Esophagus muscularis mucosa (tissue), 4 donors: ENCODE measurements at regions not wholly inside any gene's neighbourhood (a gene's known extent, or its start where the extent isn't known, plus 50 kb on each side); places are given as distances from the start of the nearest gene placed in this dataset.

Source experiments
- DNase-seq: peaks from one replicate; pipeline ENCODE4 v3.0.0-alpha.2; 2017; ENCODE audit errors: extremely low spot score
- H3K27ac ChIP-seq, 4 donors: fragments of 200-600 bp; sonication (generic); replicated peaks in 1 of 4; 1 replicate in 3 of 4; 2 replicates in 1 of 4; pipeline ENCODE4 v1.5.1; 2016 to 2019; ENCODE audit warnings: mild to moderate bottlenecking in 1 of 4
- H3K27me3 ChIP-seq, 4 donors: fragments of 200-600 bp; sonication (generic); one replicate each; pipeline versions ENCODE4 v1.5.1 to v1.6.0; 2016 to 2019
- H3K36me3 ChIP-seq, 4 donors: fragments of 200-600 bp; sonication (generic); one replicate each; pipeline ENCODE4 v1.5.1; 2016 to 2019
- H3K4me1 ChIP-seq, 4 donors: fragments of 200-600 bp; sonication (generic); one replicate each; pipeline ENCODE4 v1.5.1; 2016 to 2019
- H3K4me3 ChIP-seq, 4 donors: fragments of 200-600 bp; sonication (generic); 1 replicate in 2 of 4; 2 replicates in 2 of 4; pipeline ENCODE4 v1.5.1; 2016 to 2019; ENCODE audit warnings: mild to moderate bottlenecking in 4 of 4, moderate library complexity in 1 of 4
- H3K9me3 ChIP-seq, 4 donors: fragments of 200-600 bp; sonication (generic); 1 replicate in 3 of 4; 2 replicates in 1 of 4; pipeline ENCODE4 v1.5.1; 2016 to 2019
- CTCF ChIP-seq, 3 experiments: fragments of 200-600 bp in 2 of 3; fragments of 450-650 bp in 1 of 3; sonication (generic) in 2 of 3; IDR thresholded peaks; one replicate each; pipeline ENCODE4 v1.5.1; 2017 to 2019; ENCODE audit warnings: antibody characterized with exemption in 3 of 3, mild to moderate bottlenecking in 2 of 3, moderate library complexity in 1 of 3
- EP300 ChIP-seq: sonication (generic); formaldehyde crosslinking; IDR thresholded peaks from one replicate; pipeline ENCODE4 v1.6.1; 2017; ENCODE audit warnings: antibody characterized with exemption
- POLR2A ChIP-seq: fragments of 450-650 bp; IDR thresholded peaks from one replicate; pipeline ENCODE4 v1.6.1; 2017; ENCODE audit warnings: antibody characterized with exemption, moderate library complexity, mild to moderate bottlenecking, low read depth
- POLR2AphosphoS5 ChIP-seq, 2 donors: sonication (generic); formaldehyde crosslinking; IDR thresholded peaks; one replicate each; pipeline ENCODE4 v1.6.1; 2017; ENCODE audit warnings: antibody characterized with exemption in 2 of 2
- WGBS: methylation state at CpG from one replicate; pipeline ENCODE4 v1.1.5; 2018; 5-methylcytosine and 5-hydroxymethylcytosine counted together
- intact Hi-C: fragments of 100-400 bp; cut with DNase I; formaldehyde crosslinking; loops from one replicate; pipeline ENCODE4 v1.15.1; 2023

DNA sequence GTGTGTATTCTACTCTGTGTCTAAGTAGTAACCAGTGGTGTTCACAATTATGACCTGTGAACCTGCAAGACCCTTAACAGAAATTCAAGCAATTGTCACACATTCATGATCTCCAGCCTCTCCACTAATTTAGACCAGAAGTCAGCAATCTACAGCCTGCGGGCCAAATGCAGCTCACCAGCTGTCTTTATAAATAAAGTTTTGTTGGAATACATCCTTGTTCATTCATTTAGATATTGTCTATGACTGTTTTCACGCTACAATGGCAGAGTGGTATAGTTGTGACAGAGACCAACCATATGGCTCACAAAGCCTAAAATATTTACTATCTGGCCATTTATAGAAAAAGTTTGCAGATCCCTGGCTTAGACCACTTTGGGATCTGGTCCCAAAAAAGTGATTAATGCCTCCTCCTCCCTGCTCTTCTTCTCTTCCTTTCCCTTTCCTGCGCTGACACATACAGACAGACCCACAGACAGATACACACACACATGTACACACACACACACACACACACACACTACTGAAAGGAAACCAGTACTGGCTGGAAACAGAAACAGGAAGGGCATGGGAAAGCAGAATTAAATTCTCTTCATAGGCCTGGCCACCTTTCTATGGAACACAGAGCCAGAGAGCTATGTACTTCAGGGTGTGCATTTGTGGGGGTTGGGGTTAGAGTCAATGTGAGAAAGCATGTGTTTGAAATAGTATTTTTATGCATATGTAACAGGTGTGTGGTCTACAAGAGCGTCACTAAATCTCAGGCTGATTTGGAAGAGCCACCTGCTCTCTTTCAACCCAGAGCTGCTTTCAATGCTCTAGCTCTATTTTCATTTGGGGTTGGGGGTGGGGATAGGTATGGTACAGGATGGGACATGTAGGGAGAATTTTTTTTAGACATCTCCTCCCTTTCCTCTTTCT is 49.7 kb upstream of the TMEM164 start:
- TF ChIP-seq POLR2A = no peak
- no peak for TF ChIP-seq EP300
- TF ChIP-seq CTCF (IDR thresholded peaks at IDR 0.05) = no peak
- no peak for TF ChIP-seq POLR2AphosphoS5 (IDR thresholded peaks at IDR 0.05)
- no peaks in the 10 kb centered on the region for H3K4me1 ChIP-seq
- DNase-seq = no peak
- no peaks in the 10 kb centered on the region for H3K27me3 ChIP-seq
- no peak overlapping the region for H3K4me3 ChIP-seq
- H3K27ac ChIP-seq = no peak overlapping the region
- no peaks in the 10 kb centered on the region for H3K36me3 ChIP-seq
- no peaks in the 10 kb centered on the region for H3K9me3 ChIP-seq
- WGBS = 75% methylated on average over 4 of the region's 4 CpGs
- intact Hi-C loops = no loop called here
